ENCODE measurements at regions not wholly inside any gene's neighbourhood (a gene's known extent, or its start where the extent isn't known, plus 50 kb on each side); places are given as distances from the start of the nearest gene placed in this dataset.

DNA sequence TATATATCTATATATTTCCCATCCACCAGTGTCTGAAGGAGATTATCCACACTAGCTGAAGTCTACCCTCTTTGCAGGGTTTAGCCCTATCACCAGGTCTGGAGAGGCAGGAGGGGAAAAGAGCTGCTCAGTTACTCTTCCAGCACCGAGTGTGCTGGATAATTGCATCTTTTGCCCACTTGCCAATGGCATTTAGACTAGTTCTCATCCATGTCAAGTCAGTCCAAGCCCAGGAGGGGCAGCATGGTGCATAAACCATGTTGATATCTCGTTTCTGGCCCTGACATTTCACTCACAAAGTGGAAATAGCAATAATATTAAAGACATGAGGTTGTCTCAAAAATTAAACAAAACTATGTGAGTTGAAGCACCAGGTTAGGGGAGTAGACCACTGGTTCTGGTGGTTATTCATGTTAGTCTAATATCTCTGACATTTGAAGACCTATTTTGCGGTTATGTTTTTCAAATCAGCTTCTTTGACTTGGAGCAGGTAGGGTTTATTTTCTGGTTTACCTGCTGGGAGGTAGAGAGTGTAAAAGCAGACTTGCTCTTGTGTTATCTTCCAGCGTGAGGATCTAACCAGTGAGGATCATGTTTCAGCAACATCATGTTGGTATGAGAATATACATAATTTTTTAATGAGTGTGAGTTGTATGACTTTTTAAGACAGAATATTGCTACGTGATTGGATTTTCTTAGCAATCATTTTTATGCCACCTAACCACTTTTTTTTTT lies 273.2 kb upstream of the KIRREL3 start:
- no peak for TF ChIP-seq POLR2A (IDR thresholded peaks at IDR 0.05)
- TF ChIP-seq, protein P1, sequence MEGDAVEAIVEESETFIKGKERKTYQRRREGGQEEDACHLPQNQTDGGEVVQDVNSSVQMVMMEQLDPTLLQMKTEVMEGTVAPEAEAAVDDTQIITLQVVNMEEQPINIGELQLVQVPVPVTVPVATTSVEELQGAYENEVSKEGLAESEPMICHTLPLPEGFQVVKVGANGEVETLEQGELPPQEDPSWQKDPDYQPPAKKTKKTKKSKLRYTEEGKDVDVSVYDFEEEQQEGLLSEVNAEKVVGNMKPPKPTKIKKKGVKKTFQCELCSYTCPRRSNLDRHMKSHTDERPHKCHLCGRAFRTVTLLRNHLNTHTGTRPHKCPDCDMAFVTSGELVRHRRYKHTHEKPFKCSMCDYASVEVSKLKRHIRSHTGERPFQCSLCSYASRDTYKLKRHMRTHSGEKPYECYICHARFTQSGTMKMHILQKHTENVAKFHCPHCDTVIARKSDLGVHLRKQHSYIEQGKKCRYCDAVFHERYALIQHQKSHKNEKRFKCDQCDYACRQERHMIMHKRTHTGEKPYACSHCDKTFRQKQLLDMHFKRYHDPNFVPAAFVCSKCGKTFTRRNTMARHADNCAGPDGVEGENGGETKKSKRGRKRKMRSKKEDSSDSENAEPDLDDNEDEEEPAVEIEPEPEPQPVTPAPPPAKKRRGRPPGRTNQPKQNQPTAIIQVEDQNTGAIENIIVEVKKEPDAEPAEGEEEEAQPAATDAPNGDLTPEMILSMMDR (IDR thresholded peaks at IDR 0.05), result no peak
